Kasumi-1 (cell line): ENCODE measurements at regions not wholly inside any gene's neighbourhood (a gene's known extent, or its start where the extent isn't known, plus 50 kb on each side); places are given as distances from the start of the nearest gene placed in this dataset.
A peak's percentile ranks its signal among the peaks of the same experiment; 100 is the strongest.

ENCODE experiments used
- DNase-seq, 2 experiments: peaks; one replicate each; lab custom pipeline; 2025; lab: John Stamatoyannopoulos, UW

- DNase-seq = no peak
Observed at GRCh38 chr2:16615687-16616615, 49.7 kb downstream of the CYRIA start.

- DNase-seq = no peak
Observed at GRCh38 chr2:16615246-16615645, 50.4 kb downstream of the CYRIA start.

GRCh38 chr2:16614314-16614860, 51.2 kb downstream of the CYRIA start:
- DNase-seq = no peak

GRCh38 chr2:16613539-16614011, 52.1 kb downstream of the CYRIA start:
- DNase-seq = peak; percentile 62 to 65

- no peak for DNase-seq
Observed at GRCh38 chr2:16612490-16612889, 53.1 kb downstream of the CYRIA start.

GRCh38 chr2:16609786-16610185, 55.8 kb downstream of the CYRIA start:
- DNase-seq = no peak

GRCh38 chr2:16608661-16609643, 56.7 kb downstream of the CYRIA start:
- DNase-seq = peak; percentile 73 to 77

GRCh38 chr2:16607301-16607700, 58.3 kb downstream of the CYRIA start:
- no peak for DNase-seq

- no peak for DNase-seq
Observed at GRCh38 chr2:16604236-16604635, 61.4 kb downstream of the CYRIA start.

GRCh38 chr2:16591370-16591933, 74.2 kb downstream of the CYRIA start:
- no peak for DNase-seq

GRCh38 chr2:16589465-16589864, 76.2 kb downstream of the CYRIA start:
- DNase-seq = no peak

GRCh38 chr2:16588565-16588964, 77.1 kb downstream of the CYRIA start:
- DNase-seq = no peak

GRCh38 chr2:16587601-16588000, 78.0 kb downstream of the CYRIA start:
- no peak for DNase-seq

GRCh38 chr2:16584824-16585540, 80.7 kb downstream of the CYRIA start:
- no peak for DNase-seq

- DNase-seq = no peak
Observed at GRCh38 chr2:16584084-16584483, 81.5 kb downstream of the CYRIA start.

- no peak for DNase-seq
Observed at GRCh38 chr2:16581241-16581640, 84.4 kb downstream of the CYRIA start.

- DNase-seq = no peak
Observed at GRCh38 chr2:16578081-16578480, 87.6 kb downstream of the CYRIA start.

GRCh38 chr2:16570516-16570915, 95.1 kb downstream of the CYRIA start:
- no peak for DNase-seq

- DNase-seq = no peak
Observed at GRCh38 chr2:16568998-16569784, 96.4 kb downstream of the CYRIA start.

GRCh38 chr2:16566701-16567100, 98.9 kb downstream of the CYRIA start:
- no peak for DNase-seq
